Peyer's patch (tissue), 4 donors: ENCODE measurements at regions not wholly inside any gene's neighbourhood (a gene's known extent, or its start where the extent isn't known, plus 50 kb on each side); places are given as distances from the start of the nearest gene placed in this dataset.

Experiments
- CTCF ChIP-seq, 6 experiments: fragments of 450-650 bp in 4 of 6; fragments of 200-600 bp in 2 of 6; sonication (generic) in 1 of 6; IDR thresholded peaks; one replicate each; pipeline ENCODE4 v1.5.1; 2017 to 2019; ENCODE audit warnings: antibody characterized with exemption in 6 of 6, mild to moderate bottlenecking in 3 of 6, moderate library complexity in 1 of 6
- POLR2A ChIP-seq, 2 donors: fragments of 450-650 bp; IDR thresholded peaks; one replicate each; pipeline ENCODE4 v1.5.1; 2017; ENCODE audit warnings: antibody characterized with exemption in 2 of 2, mild to moderate bottlenecking in 2 of 2, moderate library complexity in 2 of 2

DNA sequence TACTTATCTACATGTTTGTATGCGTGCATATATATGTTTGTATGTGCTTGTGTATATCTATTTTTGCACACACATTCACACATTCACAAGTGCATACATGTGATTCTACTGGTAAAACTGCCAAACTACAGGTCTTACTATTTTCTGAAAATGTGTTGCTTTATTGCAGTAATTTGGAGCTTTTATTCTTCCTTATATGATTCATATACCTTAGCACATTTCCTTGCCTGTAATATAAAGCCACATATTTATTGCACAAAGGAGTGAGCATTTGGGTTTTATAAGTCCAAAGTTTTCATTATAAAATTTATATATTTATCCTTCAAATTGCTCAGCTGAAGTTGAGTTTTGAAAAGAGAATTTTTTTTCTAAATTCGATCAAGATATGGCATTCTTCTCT lies 1120.4 kb upstream of the PCDH9 start:
- TF ChIP-seq CTCF (IDR thresholded peaks at IDR 0.05) = no peak
- TF ChIP-seq POLR2A (IDR thresholded peaks at IDR 0.05) = no peak
